Mesendoderm (in vitro differentiated cells): ENCODE measurements at regions not wholly inside any gene's neighbourhood (a gene's known extent, or its start where the extent isn't known, plus 50 kb on each side); places are given as distances from the start of the nearest gene placed in this dataset.

Experiments
- DNase-seq: peaks from one replicate; pipeline ENCODE4 v3.0.0; 2013
- H2AK5ac ChIP-seq: 2 replicates; pipeline ENCODE4 v1.6.1; 2013; ENCODE audit warnings: low read length, inconsistent platforms
- H2BK120ac ChIP-seq: 2 replicates; pipeline ENCODE4 v1.6.1; 2013; ENCODE audit warnings: low read depth, mild to moderate bottlenecking, low read length, moderate library complexity, mixed read lengths
- H2BK15ac ChIP-seq: replicated peaks from 2 replicates; pipeline ENCODE4 v1.6.1; 2013; ENCODE audit warnings: low read depth, mild to moderate bottlenecking, moderate library complexity
- H2BK5ac ChIP-seq: 2 replicates; pipeline ENCODE4 v1.6.1; 2013; ENCODE audit warnings: low read length, inconsistent platforms
- H3K18ac ChIP-seq: 2 replicates; pipeline ENCODE4 v1.6.1; 2013; ENCODE audit warnings: mild to moderate bottlenecking, low read length, mixed read lengths
- H3K23ac ChIP-seq: one replicate; pipeline ENCODE4 v1.6.1; 2013; ENCODE audit warnings: low read length
- H3K27ac ChIP-seq: 2 replicates; pipeline ENCODE4 v1.5.1; 2013; ENCODE audit warnings: low read depth, mild to moderate bottlenecking, inconsistent platforms, low read length, moderate library complexity
- H3K27me3 ChIP-seq: 2 replicates; pipeline ENCODE4 v1.6.1; 2013; ENCODE audit warnings: low read length, control low read depth, mild to moderate bottlenecking, inconsistent platforms; ENCODE audit not compliant: insufficient read depth, poor library complexity
- H3K36me3 ChIP-seq: 2 replicates; pipeline ENCODE4 v1.6.1; 2013; ENCODE audit warnings: low read length, inconsistent platforms; ENCODE audit not compliant: control insufficient read depth, insufficient read depth
- H3K4ac ChIP-seq: one replicate; pipeline ENCODE4 v1.6.1; 2013; ENCODE audit warnings: low read depth, mild to moderate bottlenecking, low read length, moderate library complexity
- H3K4me1 ChIP-seq: 2 replicates; pipeline ENCODE4 v1.6.1; 2013; ENCODE audit warnings: low read depth, low read length, inconsistent platforms; ENCODE audit not compliant: control insufficient read depth
- H3K4me2 ChIP-seq: 2 replicates; pipeline ENCODE4 v1.6.1; 2013; ENCODE audit warnings: low read length
- H3K4me3 ChIP-seq: 2 replicates; pipeline ENCODE4 v1.5.1; 2013; ENCODE audit warnings: mild to moderate bottlenecking, low read length
- H3K56ac ChIP-seq: one replicate; pipeline ENCODE4 v1.6.1; 2013; ENCODE audit warnings: low read length
- H3K79me1 ChIP-seq: 2 replicates; pipeline ENCODE4 v1.6.1; 2013; ENCODE audit warnings: low read length, inconsistent platforms
- H3K79me2 ChIP-seq: 2 replicates; pipeline ENCODE4 v1.6.1; 2013; ENCODE audit warnings: mild to moderate bottlenecking, low read length; ENCODE audit not compliant: control insufficient read depth, insufficient read depth
- H3K9ac ChIP-seq: 2 replicates; pipeline ENCODE4 v1.6.1; 2013; ENCODE audit warnings: low read length, inconsistent platforms
- H4K5ac ChIP-seq: one replicate; pipeline ENCODE4 v1.6.1; 2013; ENCODE audit warnings: low read length
- H4K8ac ChIP-seq: one replicate; pipeline ENCODE4 v1.6.1; 2013; ENCODE audit warnings: low read depth, mild to moderate bottlenecking, control low read depth, low read length, moderate library complexity
- WGBS: extraction: QIAGEN DNeasy Blood & Tissue Kit; methylation state at CpG from one replicate; pipeline ENCODE4 v1.1.7; 2013; ENCODE audit warnings: low lambda C conversion rate, missing lambda C conversion rate; ENCODE audit not compliant: insufficient coverage; ENCODE audit errors: extremely low coverage; 5-methylcytosine and 5-hydroxymethylcytosine counted together

DNA sequence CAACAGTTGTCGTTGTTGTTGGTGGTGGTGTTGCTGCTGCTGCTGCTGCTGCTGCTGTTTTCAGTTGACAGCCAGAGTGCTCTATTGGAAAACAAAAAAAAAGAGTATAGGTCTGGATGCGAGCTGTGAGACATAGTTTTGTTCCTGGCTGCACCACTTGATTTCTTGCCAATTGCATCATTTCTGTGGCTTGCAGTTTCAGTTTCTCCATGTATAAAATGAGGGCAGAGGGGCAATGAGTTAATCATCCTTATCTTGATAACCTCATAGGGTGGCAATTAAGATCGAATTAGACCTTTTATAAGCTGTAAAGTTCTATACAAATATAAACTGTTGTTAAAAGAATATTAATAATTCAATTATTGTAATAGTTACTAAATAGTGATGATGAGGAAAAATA is 156.7 kb downstream of the DMRTA2 start:
- Histone ChIP-seq H3K36me3 (no peaks in the 10 kb centered on the region), H3K27ac (no peak overlapping the region), H2AK5ac (no peak overlapping the region), H2BK120ac (no peak overlapping the region), H3K4me2 (no peak overlapping the region), H3K79me1 (no peaks in the 10 kb centered on the region), H3K18ac (no peak overlapping the region), H3K4me3 (no peak overlapping the region), H2BK5ac (no peak overlapping the region), H3K79me2 (no peaks in the 10 kb centered on the region), H3K27me3 (no peaks in the 10 kb centered on the region), H3K4ac (no peak overlapping the region), H4K5ac (no peak overlapping the region), H4K8ac (no peak overlapping the region), H3K9ac (no peak overlapping the region), H3K4me1 (peaks cover 6% of the 10 kb centered on the region), H2BK15ac (no peak overlapping the region), H3K56ac (no peak overlapping the region), H3K23ac (no peak overlapping the region)
- peak; percentile 38 for DNase-seq
- no CpG with 5 or more reads among the region's 3 CpGs for WGBS

DNA sequence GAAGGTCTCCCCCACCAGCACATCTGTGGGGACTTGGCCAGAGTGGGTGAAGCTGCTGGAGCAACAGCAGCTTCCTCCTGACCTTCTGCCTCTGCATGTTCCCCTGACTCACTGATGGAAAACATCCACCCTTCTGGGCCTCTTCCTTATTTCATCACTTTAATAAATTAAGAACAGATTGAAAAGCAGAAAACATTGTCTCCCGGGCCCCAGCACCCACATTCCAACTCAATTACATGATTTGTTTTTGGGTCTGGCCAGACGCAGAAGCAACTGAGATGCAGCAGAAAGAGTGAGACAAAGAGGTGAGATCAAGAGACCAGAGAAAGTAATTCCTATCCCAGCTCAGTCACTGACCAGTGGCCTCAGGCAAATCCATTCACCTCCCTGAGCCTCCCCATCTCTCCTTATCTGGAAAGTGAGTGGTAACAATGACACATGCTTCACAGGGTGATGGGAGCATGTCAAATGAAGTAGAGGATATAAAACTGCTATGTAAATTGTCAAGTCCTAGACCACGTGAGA is 157.1 kb downstream of the ELAVL4 start:
- no peak overlapping the region for H4K5ac ChIP-seq
- no peak overlapping the region for H3K23ac ChIP-seq
- no peak overlapping the region for H2BK5ac ChIP-seq
- H3K4me3 ChIP-seq, result no peak overlapping the region
- WGBS, result no CpG with 5 or more reads among the region's 3 CpGs
- no peaks in the 10 kb centered on the region for H3K79me1 ChIP-seq
- H3K18ac ChIP-seq, result no peak overlapping the region
- no peaks in the 10 kb centered on the region for H3K27me3 ChIP-seq
- no peak overlapping the region for H2AK5ac ChIP-seq
- no peak overlapping the region for H3K4me2 ChIP-seq
- no peak overlapping the region for H3K56ac ChIP-seq
- H3K4ac ChIP-seq, result no peak overlapping the region
- peak overlapping the region; percentile 19 for H3K27ac ChIP-seq
- DNase-seq, result peak; percentile 67
- peaks cover 6% of the 10 kb centered on the region for H3K4me1 ChIP-seq
- H4K8ac ChIP-seq, result no peak overlapping the region
- H2BK120ac ChIP-seq, result no peak overlapping the region
- H3K9ac ChIP-seq, result no peak overlapping the region
- H3K36me3 ChIP-seq, result no peaks in the 10 kb centered on the region
- no peak overlapping the region for H2BK15ac ChIP-seq
- no peaks in the 10 kb centered on the region for H3K79me2 ChIP-seq

DNA sequence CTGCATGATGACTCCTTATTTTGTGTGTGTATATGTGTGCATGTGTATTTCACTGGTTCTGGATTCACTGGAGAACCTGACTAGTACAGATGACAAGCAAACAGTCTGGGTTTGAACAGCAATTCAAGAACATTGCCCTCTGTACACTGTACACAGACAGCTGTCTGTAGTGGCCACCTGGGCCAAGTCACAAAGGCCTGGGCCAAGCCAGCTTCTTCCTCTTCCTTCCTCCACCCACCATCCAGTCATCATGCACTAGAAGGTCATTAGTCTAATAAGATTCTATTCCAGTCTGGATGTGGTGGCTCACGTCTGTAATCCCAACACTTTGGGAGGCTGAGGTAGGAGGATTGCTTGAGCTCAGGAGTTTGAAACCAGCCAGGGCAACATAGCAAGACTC is 155.9 kb downstream of the ELAVL4 start:
- no peak overlapping the region for H2BK5ac ChIP-seq
- no peak overlapping the region for H3K4me2 ChIP-seq
- no peak overlapping the region for H2AK5ac ChIP-seq
- no peak for DNase-seq
- H3K18ac ChIP-seq, result no peak overlapping the region
- no peaks in the 10 kb centered on the region for H3K36me3 ChIP-seq
- no peak overlapping the region for H4K8ac ChIP-seq
- no CpG with 5 or more reads among the region's 1 CpG for WGBS
- no peak overlapping the region for H3K27ac ChIP-seq
- H3K4ac ChIP-seq, result no peak overlapping the region
- H3K4me3 ChIP-seq, result no peak overlapping the region
- no peak overlapping the region for H3K23ac ChIP-seq
- no peak overlapping the region for H2BK15ac ChIP-seq
- H3K79me1 ChIP-seq, result no peaks in the 10 kb centered on the region
- no peak overlapping the region for H2BK120ac ChIP-seq
- no peaks in the 10 kb centered on the region for H3K27me3 ChIP-seq
- no peak overlapping the region for H3K56ac ChIP-seq
- H3K4me1 ChIP-seq, result peaks cover 6% of the 10 kb centered on the region
- no peak overlapping the region for H4K5ac ChIP-seq
- H3K9ac ChIP-seq, result no peak overlapping the region
- no peaks in the 10 kb centered on the region for H3K79me2 ChIP-seq

DNA sequence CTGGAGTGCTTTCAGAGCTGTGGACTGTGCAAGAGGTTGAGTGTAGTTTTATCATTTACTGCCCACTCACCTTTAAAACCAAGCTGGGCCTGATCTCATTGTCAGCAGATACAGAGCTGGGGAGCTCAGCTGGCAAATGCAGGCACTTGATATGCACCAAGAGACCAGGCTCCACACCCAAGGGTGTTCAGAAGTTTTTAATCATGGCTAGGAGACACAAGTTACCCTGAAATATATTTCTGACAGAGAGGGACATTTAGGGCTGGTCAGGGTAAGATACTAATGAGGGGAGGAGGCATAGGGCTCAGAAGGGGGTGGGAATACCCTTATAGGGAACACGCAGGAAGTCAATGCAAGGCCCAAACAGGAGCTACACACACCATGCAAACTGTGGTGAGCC is 153.7 kb downstream of the ELAVL4 start:
- no peaks in the 10 kb centered on the region for H3K27me3 ChIP-seq
- no peak overlapping the region for H3K27ac ChIP-seq
- no peaks in the 10 kb centered on the region for H3K79me1 ChIP-seq
- H3K36me3 ChIP-seq, result no peaks in the 10 kb centered on the region
- no peak overlapping the region for H4K5ac ChIP-seq
- peaks cover 6% of the 10 kb centered on the region for H3K4me1 ChIP-seq
- H2AK5ac ChIP-seq, result no peak overlapping the region
- no peak overlapping the region for H3K4ac ChIP-seq
- no CpG with 5 or more reads among the region's 1 CpG for WGBS
- no peaks in the 10 kb centered on the region for H3K79me2 ChIP-seq
- no peak overlapping the region for H2BK120ac ChIP-seq
- DNase-seq, result no peak
- no peak overlapping the region for H2BK5ac ChIP-seq
- H3K56ac ChIP-seq, result no peak overlapping the region
- H3K4me3 ChIP-seq, result no peak overlapping the region
- H3K9ac ChIP-seq, result no peak overlapping the region
- H2BK15ac ChIP-seq, result no peak overlapping the region
- H3K23ac ChIP-seq, result no peak overlapping the region
- H4K8ac ChIP-seq, result no peak overlapping the region
- no peak overlapping the region for H3K4me2 ChIP-seq
- no peak overlapping the region for H3K18ac ChIP-seq

DNA sequence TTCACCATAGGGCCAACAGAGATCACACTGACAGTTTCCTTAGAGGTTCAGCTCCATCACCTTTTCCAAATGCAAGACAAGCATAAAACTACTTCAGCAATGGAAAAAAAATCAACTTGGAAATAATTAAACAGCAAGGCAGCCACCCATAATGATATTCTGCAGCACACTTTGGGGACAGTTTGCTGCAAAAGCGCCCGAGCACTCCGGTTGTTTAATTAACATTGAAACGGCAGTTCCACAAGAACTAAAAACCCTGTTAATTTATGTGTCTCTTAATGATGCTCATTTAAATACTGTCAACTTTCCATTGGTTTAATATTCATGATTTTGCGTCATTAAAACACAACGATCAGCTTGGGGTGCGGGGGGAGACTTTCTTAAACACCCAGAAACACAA is 153.2 kb downstream of the ELAVL4 start:
- Histone ChIP-seq H3K79me2 (no peaks in the 10 kb centered on the region), H3K4me3 (no peak overlapping the region), H3K36me3 (no peaks in the 10 kb centered on the region), H2AK5ac (no peak overlapping the region), H4K8ac (no peak overlapping the region), H3K79me1 (no peaks in the 10 kb centered on the region), H2BK5ac (no peak overlapping the region), H3K56ac (no peak overlapping the region), H3K27ac (no peak overlapping the region), H2BK15ac (no peak overlapping the region), H3K27me3 (no peaks in the 10 kb centered on the region), H3K18ac (no peak overlapping the region), H3K23ac (no peak overlapping the region), H3K4ac (no peak overlapping the region), H3K4me1 (peaks cover 6% of the 10 kb centered on the region), H4K5ac (no peak overlapping the region), H3K4me2 (no peak overlapping the region), H2BK120ac (no peak overlapping the region), H3K9ac (no peak overlapping the region)
- no peak for DNase-seq
- WGBS, result no CpG with 5 or more reads among the region's 7 CpGs

DNA sequence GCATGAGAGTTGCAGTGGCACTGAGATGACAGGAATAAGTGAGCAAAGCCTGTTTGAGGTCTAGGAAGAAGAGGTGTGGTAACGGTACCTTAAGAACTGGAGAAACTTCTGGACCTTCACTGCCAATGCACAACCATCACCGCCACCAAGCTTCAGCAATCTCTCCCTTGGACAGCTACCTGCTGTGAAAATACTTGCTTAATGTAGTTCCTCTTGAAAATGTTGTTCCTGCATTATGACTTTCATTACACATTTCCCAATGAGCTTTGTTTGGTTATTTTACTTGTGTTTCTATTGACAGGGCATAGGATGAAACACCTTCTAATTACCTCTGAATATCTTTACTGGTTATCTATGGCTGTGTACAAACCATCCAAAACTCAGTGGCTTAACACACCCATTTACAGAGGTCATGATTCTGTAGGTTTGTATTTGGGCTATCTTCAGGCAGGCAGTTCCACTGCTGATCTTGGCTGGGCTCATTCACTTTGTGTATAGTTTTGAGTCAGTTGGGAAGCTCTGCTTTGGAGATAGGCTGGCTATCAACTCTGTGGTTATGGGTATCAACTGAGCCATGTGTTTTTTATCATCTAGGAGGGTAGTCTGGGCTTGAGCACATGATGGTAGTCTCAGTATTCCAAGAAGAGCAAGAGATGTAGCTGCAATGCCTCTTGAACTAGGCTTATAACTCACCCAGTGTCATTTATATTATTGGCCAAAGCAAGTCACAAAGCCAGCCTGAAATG is 149.4 kb downstream of the ELAVL4 start:
- Histone ChIP-seq H3K56ac (no peak overlapping the region), H3K36me3 (no peaks in the 10 kb centered on the region), H3K27ac (no peak overlapping the region), H3K23ac (no peak overlapping the region), H3K79me1 (no peaks in the 10 kb centered on the region), H3K18ac (no peak overlapping the region), H4K5ac (no peak overlapping the region), H2BK5ac (no peak overlapping the region), H3K4me1 (no peaks in the 10 kb centered on the region), H3K79me2 (no peaks in the 10 kb centered on the region), H3K4ac (no peak overlapping the region), H3K27me3 (no peaks in the 10 kb centered on the region), H3K4me2 (no peak overlapping the region), H2BK15ac (no peak overlapping the region), H2BK120ac (no peak overlapping the region), H3K4me3 (no peak overlapping the region), H2AK5ac (no peak overlapping the region), H3K9ac (no peak overlapping the region), H4K8ac (no peak overlapping the region)
- DNase-seq, result no peak
- no CpG with 5 or more reads among the region's 2 CpGs for WGBS
